K562 (cell line): ENCODE measurements at regions not wholly inside any gene's neighbourhood (a gene's known extent, or its start where the extent isn't known, plus 50 kb on each side); places are given as distances from the start of the nearest gene placed in this dataset.

Experiments
- ATF7 ChIP-seq: fragments of 450-650 bp; IDR thresholded peaks from 2 replicates; pipeline ENCODE4 v1.7.1; 2014; ENCODE audit warnings: mild to moderate bottlenecking, moderate library complexity
- FOXJ2 ChIP-seq: fragments of 200-800 bp; sonication (Bioruptor generic); IDR thresholded peaks from 2 replicates; pipeline ENCODE4 v1.6.1; 2016; ENCODE audit warnings: missing genetic modification characterization, missing compliant biosample characterization
- FOXK2 ChIP-seq, 2 experiments: fragments of 450-650 bp; IDR thresholded peaks in 1 of 2; conservative IDR thresholded peaks in 1 of 2; 2 replicates each; pipeline ENCODE4 v1.6.1; 2016; ENCODE audit warnings: low read depth in 2 of 2, mild to moderate bottlenecking in 1 of 2
- FOXP4 ChIP-seq: sonication (generic); formaldehyde crosslinking; IDR thresholded peaks from 2 replicates; pipeline ENCODE4 v1.8.0; 2022; ENCODE audit warnings: mild to moderate bottlenecking, missing genetic modification reagents, borderline replicate concordance
- GATAD2A ChIP-seq: fragments of 450-650 bp; IDR thresholded peaks from 2 replicates; pipeline ENCODE4 v1.6.1; 2017
- GTF2E2 ChIP-seq: fragments of 200-800 bp; sonication (Bioruptor generic); IDR thresholded peaks from 2 replicates; pipeline ENCODE4 v1.6.1; 2016; ENCODE audit warnings: missing genetic modification characterization, missing compliant biosample characterization
- ID3 ChIP-seq, 2 experiments: fragments of 250-450 bp in 1 of 2; fragments of 450-650 bp in 1 of 2; sonication (Bioruptor Pico) in 1 of 2; IDR thresholded peaks; 2 replicates each; pipeline versions ENCODE4 v1.6.1 to v1.8.0; 2016 to 2021; ENCODE audit warnings: mild to moderate bottlenecking in 2 of 2, moderate library complexity in 2 of 2, missing compliant biosample characterization in 1 of 2, missing genetic modification characterization in 1 of 2
- KAT2B ChIP-seq: IDR thresholded peaks from one replicate; pipeline ENCODE4 v1.6.1; 2012; ENCODE audit warnings: low read depth, mild to moderate bottlenecking, control low read depth, inconsistent platforms, low read length, moderate library complexity
- PCBP2 ChIP-seq: fragments of 200-400 bp; formaldehyde crosslinking; IDR thresholded peaks from 2 replicates; pipeline ENCODE4 v1.6.1; 2018; ENCODE audit warnings: low read length, low read depth, mild to moderate bottlenecking, moderate library complexity; ENCODE audit not compliant: poor library complexity, severe bottlenecking
- PRMT5 ChIP-seq: sonication (generic); formaldehyde crosslinking; IDR thresholded peaks from 2 replicates; pipeline ENCODE4 v1.5.0; 2020; ENCODE audit warnings: missing genetic modification reagents
- RFX5 ChIP-seq: IDR thresholded peaks from 2 replicates; pipeline ENCODE4 v1.6.1; 2011; ENCODE audit warnings: low read depth, mild to moderate bottlenecking, improper control_type of control experiment, low read length
- SPI1 ChIP-seq: IDR thresholded peaks from 2 replicates; pipeline ENCODE4 v1.6.1; 2011; ENCODE audit warnings: low read depth, low read length, control low read depth, borderline replicate concordance
- SREBF1 ChIP-seq: fragments of 150-350 bp; IDR thresholded peaks from 2 replicates; pipeline ENCODE4 v1.6.1; 2014; ENCODE audit warnings: antibody characterized with exemption, low read depth, low read length, borderline replicate concordance
- ZBTB12 ChIP-seq: fragments of 250-450 bp; sonication (Bioruptor Pico); IDR thresholded peaks from 2 replicates; pipeline ENCODE4 v1.4.0; 2020
- ZBTB9 ChIP-seq: fragments of 450-650 bp; formaldehyde crosslinking; IDR thresholded peaks from 2 replicates; pipeline ENCODE4 v1.4.0; 2020; ENCODE audit warnings: mild to moderate bottlenecking, moderate library complexity
- ZNF174 ChIP-seq: fragments of 250-450 bp; sonication (Bioruptor Pico); IDR thresholded peaks from 2 replicates; pipeline ENCODE4 v1.4.0; 2020; ENCODE audit warnings: mild to moderate bottlenecking
- TF ChIP-seq, protein P1 (sequence below): fragments of 250-450 bp; sonication (Bioruptor Pico); IDR thresholded peaks from 2 replicates; pipeline ENCODE4 v1.4.0; 2020; ENCODE audit warnings: mild to moderate bottlenecking
- TF ChIP-seq, protein P2 (sequence below): fragments of 450-650 bp; formaldehyde crosslinking; IDR thresholded peaks from 2 replicates; pipeline ENCODE4 v1.4.0; 2022; ENCODE audit warnings: mild to moderate bottlenecking, moderate library complexity

- TF ChIP-seq PRMT5 (no peak), FOXK2 (conservative IDR thresholded peaks at IDR 0.05 in 1 of 2, IDR thresholded peaks at IDR 0.05 in 1 of 2; ENCODE audit: low read depth in 2 of 2) (no peak), RFX5 (no peak), GATAD2A (no peak), FOXJ2 (tag) (no peak; the same call in 1 of the 2 replicates), ZBTB12 (no peak), PCBP2 (no peak), SREBF1 (no peak), SPI1 (no peak), FOXP4 (CRISPR knock-in tag) (no peak), ZBTB9 (CRISPR knock-in tag) (0 out of 2 replicates have a peak, but pooled peaks have one; percentile 51), ZNF174 (CRISPR knock-in tag) (no peak), KAT2B (no peak), ID3 (CRISPR knock-in tag; IDR thresholded peaks at IDR 0.05) (no peak), ID3 (tag; IDR thresholded peaks at IDR 0.05) (no peak), GTF2E2 (tag) (no peak), ATF7 (no peak)
- TF ChIP-seq, protein P1, sequence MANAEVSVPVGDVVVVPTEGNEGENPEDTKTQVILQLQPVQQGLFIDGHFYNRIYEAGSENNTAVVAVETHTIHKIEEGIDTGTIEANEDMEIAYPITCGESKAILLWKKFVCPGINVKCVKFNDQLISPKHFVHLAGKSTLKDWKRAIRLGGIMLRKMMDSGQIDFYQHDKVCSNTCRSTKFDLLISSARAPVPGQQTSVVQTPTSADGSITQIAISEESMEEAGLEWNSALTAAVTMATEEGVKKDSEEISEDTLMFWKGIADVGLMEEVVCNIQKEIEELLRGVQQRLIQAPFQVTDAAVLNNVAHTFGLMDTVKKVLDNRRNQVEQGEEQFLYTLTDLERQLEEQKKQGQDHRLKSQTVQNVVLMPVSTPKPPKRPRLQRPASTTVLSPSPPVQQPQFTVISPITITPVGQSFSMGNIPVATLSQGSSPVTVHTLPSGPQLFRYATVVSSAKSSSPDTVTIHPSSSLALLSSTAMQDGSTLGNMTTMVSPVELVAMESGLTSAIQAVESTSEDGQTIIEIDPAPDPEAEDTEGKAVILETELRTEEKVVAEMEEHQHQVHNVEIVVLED (CRISPR knock-in tag), result no peak
- TF ChIP-seq, protein P2, sequence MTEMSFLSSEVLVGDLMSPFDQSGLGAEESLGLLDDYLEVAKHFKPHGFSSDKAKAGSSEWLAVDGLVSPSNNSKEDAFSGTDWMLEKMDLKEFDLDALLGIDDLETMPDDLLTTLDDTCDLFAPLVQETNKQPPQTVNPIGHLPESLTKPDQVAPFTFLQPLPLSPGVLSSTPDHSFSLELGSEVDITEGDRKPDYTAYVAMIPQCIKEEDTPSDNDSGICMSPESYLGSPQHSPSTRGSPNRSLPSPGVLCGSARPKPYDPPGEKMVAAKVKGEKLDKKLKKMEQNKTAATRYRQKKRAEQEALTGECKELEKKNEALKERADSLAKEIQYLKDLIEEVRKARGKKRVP (CRISPR knock-in tag), result 0 out of 2 replicates have a peak, but pooled peaks have one; percentile 6
Measured at GRCh38 chr7:22664988-22665798, 61.8 kb upstream of the IL6 start (continued).
